ENCODE measurements at regions not wholly inside any gene's neighbourhood (a gene's known extent, or its start where the extent isn't known, plus 50 kb on each side); places are given as distances from the start of the nearest gene placed in this dataset.
"Not testable (repeated sequence)": the region's sequence is repeated elsewhere in the genome, so short reads cannot be mapped to it uniquely, and the experiment has no call there.

GRCh38 chr1:223948041-223948440 lies 102.3 kb upstream of the TP53BP2 start:
- Mint-ChIP-seq H3K36me3 (peaks cover 2 to 11% of the 10 kb centered on the region in 2 donors), H3K27ac (peak overlapping the region in 1 of 7 donors; percentile 37)
- H3K4me2 ChIP-seq (replicated peaks; ENCODE audit: extremely low read depth, low read length, poor library complexity, severe bottlenecking); H3K4me3 Mint-ChIP-seq; H3K27ac ChIP-seq (ENCODE audit: low read depth in 1 of 2, low read length in 2 of 2); H3K27me3 Mint-ChIP-seq (ENCODE audit: low read depth in 3 of 3); H3K9me3 ChIP-seq (replicated peaks in 1 of 2; ENCODE audit: control insufficient read depth in 1 of 2, insufficient read depth in 1 of 2, low read length in 2 of 2); H3K9me3 Mint-ChIP-seq; H3K4me1 ChIP-seq (ENCODE audit: control insufficient read depth in 1 of 2, insufficient read depth in 2 of 2, low read length in 2 of 2); DNase-seq; H2AFZ ChIP-seq (ENCODE audit: insufficient read depth, low read depth, low read length, poor library complexity, severe bottlenecking); H4K20me1 ChIP-seq (ENCODE audit: insufficient read depth, low read length); intact Hi-C loops (cut with micrococcal nuclease); H3K9ac ChIP-seq (ENCODE audit: insufficient read depth, low read length, poor library complexity, severe bottlenecking); H3K4me3 ChIP-seq (replicated peaks in 1 of 3; ENCODE audit: low read depth in 2 of 3, low read length in 3 of 3); H3K79me2 ChIP-seq (ENCODE audit: insufficient read depth, low read length); H3K4me1 Mint-ChIP-seq; H3K36me3 ChIP-seq (replicated peaks in 1 of 2; ENCODE audit: control insufficient read depth in 1 of 2, insufficient read depth in 2 of 2, low read length in 2 of 2); H3K27me3 ChIP-seq (ENCODE audit: control insufficient read depth in 2 of 2, insufficient read depth in 2 of 2, low read length in 2 of 2): not testable (repeated sequence)
- 91% methylated on average over 7 of the region's 12 CpGs for WGBS (ENCODE audit: insufficient coverage)

- intact Hi-C loops (cut with micrococcal nuclease); H3K27me3 Mint-ChIP-seq (ENCODE audit: low read depth in 3 of 3): not testable (repeated sequence)
- no CpG with 5 or more reads among the region's 2 CpGs for WGBS (ENCODE audit: insufficient coverage)
Observed at GRCh38 chr1:223936592-223936991, 90.8 kb upstream of the TP53BP2 start.

GRCh38 chr1:223931476-223931875 lies 85.7 kb upstream of the TP53BP2 start:
- H3K4me1 Mint-ChIP-seq; H3K36me3 ChIP-seq (replicated peaks in 1 of 2; ENCODE audit: control insufficient read depth in 1 of 2, insufficient read depth in 2 of 2, low read length in 2 of 2); intact Hi-C loops (cut with micrococcal nuclease); H3K36me3 Mint-ChIP-seq; H3K9me3 Mint-ChIP-seq; H3K27me3 ChIP-seq (ENCODE audit: control insufficient read depth in 2 of 2, insufficient read depth in 2 of 2, low read length in 2 of 2); H3K27ac ChIP-seq (ENCODE audit: low read depth in 1 of 2, low read length in 2 of 2); H3K9ac ChIP-seq (ENCODE audit: insufficient read depth, low read length, poor library complexity, severe bottlenecking); H3K79me2 ChIP-seq (ENCODE audit: insufficient read depth, low read length); H4K20me1 ChIP-seq (ENCODE audit: insufficient read depth, low read length); H3K27ac Mint-ChIP-seq; H3K4me2 ChIP-seq (replicated peaks; ENCODE audit: extremely low read depth, low read length, poor library complexity, severe bottlenecking); H2AFZ ChIP-seq (ENCODE audit: insufficient read depth, low read depth, low read length, poor library complexity, severe bottlenecking); H3K4me1 ChIP-seq (ENCODE audit: control insufficient read depth in 1 of 2, insufficient read depth in 2 of 2, low read length in 2 of 2); H3K9me3 ChIP-seq (replicated peaks in 1 of 2; ENCODE audit: control insufficient read depth in 1 of 2, insufficient read depth in 1 of 2, low read length in 2 of 2); H3K4me3 ChIP-seq (replicated peaks in 1 of 3; ENCODE audit: low read depth in 2 of 3, low read length in 3 of 3); H3K27me3 Mint-ChIP-seq (ENCODE audit: low read depth in 3 of 3); H3K4me3 Mint-ChIP-seq; DNase-seq: not testable (repeated sequence)
- no CpG with 5 or more reads among the region's 1 CpG for WGBS (ENCODE audit: insufficient coverage)

More at GRCh38 chr1:223936592-223936991, 90.8 kb upstream of the TP53BP2 start:
- not testable (repeated sequence) for H3K9ac ChIP-seq (ENCODE audit: insufficient read depth, low read length, poor library complexity, severe bottlenecking); H3K4me3 ChIP-seq (replicated peaks in 1 of 3; ENCODE audit: low read depth in 2 of 3, low read length in 3 of 3); H3K36me3 Mint-ChIP-seq; H3K36me3 ChIP-seq (replicated peaks in 1 of 2; ENCODE audit: control insufficient read depth in 1 of 2, insufficient read depth in 2 of 2, low read length in 2 of 2); H3K27ac ChIP-seq (ENCODE audit: low read depth in 1 of 2, low read length in 2 of 2); H3K27me3 ChIP-seq (ENCODE audit: control insufficient read depth in 2 of 2, insufficient read depth in 2 of 2, low read length in 2 of 2); H3K79me2 ChIP-seq (ENCODE audit: insufficient read depth, low read length); DNase-seq; H2AFZ ChIP-seq (ENCODE audit: insufficient read depth, low read depth, low read length, poor library complexity, severe bottlenecking); H3K4me3 Mint-ChIP-seq; H3K4me1 Mint-ChIP-seq; H3K4me1 ChIP-seq (ENCODE audit: control insufficient read depth in 1 of 2, insufficient read depth in 2 of 2, low read length in 2 of 2); H4K20me1 ChIP-seq (ENCODE audit: insufficient read depth, low read length); H3K27ac Mint-ChIP-seq; H3K4me2 ChIP-seq (replicated peaks; ENCODE audit: extremely low read depth, low read length, poor library complexity, severe bottlenecking); H3K9me3 ChIP-seq (replicated peaks in 1 of 2; ENCODE audit: control insufficient read depth in 1 of 2, insufficient read depth in 1 of 2, low read length in 2 of 2); H3K9me3 Mint-ChIP-seq

GRCh38 chr1:223920805-223921204 lies 75.1 kb upstream of the TP53BP2 start:
- H3K27ac ChIP-seq (ENCODE audit: low read depth in 1 of 2, low read length in 2 of 2); H3K36me3 Mint-ChIP-seq; H3K4me3 Mint-ChIP-seq; H3K9ac ChIP-seq (ENCODE audit: insufficient read depth, low read length, poor library complexity, severe bottlenecking); H3K27me3 ChIP-seq (ENCODE audit: control insufficient read depth in 2 of 2, insufficient read depth in 2 of 2, low read length in 2 of 2); H3K4me1 Mint-ChIP-seq; H3K4me2 ChIP-seq (replicated peaks; ENCODE audit: extremely low read depth, low read length, poor library complexity, severe bottlenecking); DNase-seq; H4K20me1 ChIP-seq (ENCODE audit: insufficient read depth, low read length); H3K27me3 Mint-ChIP-seq (ENCODE audit: low read depth in 3 of 3); H3K36me3 ChIP-seq (replicated peaks in 1 of 2; ENCODE audit: control insufficient read depth in 1 of 2, insufficient read depth in 2 of 2, low read length in 2 of 2); H3K9me3 Mint-ChIP-seq; intact Hi-C loops (cut with micrococcal nuclease); H3K27ac Mint-ChIP-seq; H3K79me2 ChIP-seq (ENCODE audit: insufficient read depth, low read length); H2AFZ ChIP-seq (ENCODE audit: insufficient read depth, low read depth, low read length, poor library complexity, severe bottlenecking); H3K4me3 ChIP-seq (replicated peaks in 1 of 3; ENCODE audit: low read depth in 2 of 3, low read length in 3 of 3); H3K9me3 ChIP-seq (replicated peaks in 1 of 2; ENCODE audit: control insufficient read depth in 1 of 2, insufficient read depth in 1 of 2, low read length in 2 of 2); H3K4me1 ChIP-seq (ENCODE audit: control insufficient read depth in 1 of 2, insufficient read depth in 2 of 2, low read length in 2 of 2): not testable (repeated sequence)
- WGBS (ENCODE audit: insufficient coverage), result no CpG with 5 or more reads among the region's 4 CpGs

Data from CD14-positive monocyte (primary cell).